WI38 (cell line): ENCODE measurements at regions not wholly inside any gene's neighbourhood (a gene's known extent, or its start where the extent isn't known, plus 50 kb on each side); places are given as distances from the start of the nearest gene placed in this dataset.

Source experiments
- H3K4me3 ChIP-seq: 2 replicates; pipeline ENCODE4 v1.5.1; 2011; ENCODE audit warnings: low read depth, mild to moderate bottlenecking, control low read depth, low read length
- TF ChIP-seq, protein P1 (sequence below): IDR thresholded peaks from 2 replicates; pipeline ENCODE4 v1.5.1; 2012; ENCODE audit warnings: low read depth, mild to moderate bottlenecking, control low read depth, low read length

DNA sequence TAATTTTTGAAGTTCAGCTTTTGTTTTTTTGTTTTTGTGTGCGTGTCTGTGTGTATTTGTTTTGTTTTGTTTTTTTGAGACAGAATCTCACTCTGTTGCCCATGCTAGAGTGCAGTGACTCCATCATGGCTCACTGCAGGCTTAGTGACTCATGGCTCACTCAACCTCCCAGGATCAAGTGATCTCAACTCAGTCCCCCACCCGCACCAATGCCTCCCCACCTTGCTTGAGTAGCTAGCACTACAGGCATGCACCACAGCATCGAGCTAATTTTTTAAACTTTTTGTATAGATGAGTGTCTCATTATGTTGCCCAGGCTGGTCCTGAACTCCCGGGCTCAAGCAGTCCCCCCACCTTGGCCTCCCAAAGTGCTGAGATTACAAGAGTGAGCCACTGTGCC is 981.4 kb downstream of the BCL11B start:
- H3K4me3 ChIP-seq: no peak overlapping the region
- TF ChIP-seq, protein P1, sequence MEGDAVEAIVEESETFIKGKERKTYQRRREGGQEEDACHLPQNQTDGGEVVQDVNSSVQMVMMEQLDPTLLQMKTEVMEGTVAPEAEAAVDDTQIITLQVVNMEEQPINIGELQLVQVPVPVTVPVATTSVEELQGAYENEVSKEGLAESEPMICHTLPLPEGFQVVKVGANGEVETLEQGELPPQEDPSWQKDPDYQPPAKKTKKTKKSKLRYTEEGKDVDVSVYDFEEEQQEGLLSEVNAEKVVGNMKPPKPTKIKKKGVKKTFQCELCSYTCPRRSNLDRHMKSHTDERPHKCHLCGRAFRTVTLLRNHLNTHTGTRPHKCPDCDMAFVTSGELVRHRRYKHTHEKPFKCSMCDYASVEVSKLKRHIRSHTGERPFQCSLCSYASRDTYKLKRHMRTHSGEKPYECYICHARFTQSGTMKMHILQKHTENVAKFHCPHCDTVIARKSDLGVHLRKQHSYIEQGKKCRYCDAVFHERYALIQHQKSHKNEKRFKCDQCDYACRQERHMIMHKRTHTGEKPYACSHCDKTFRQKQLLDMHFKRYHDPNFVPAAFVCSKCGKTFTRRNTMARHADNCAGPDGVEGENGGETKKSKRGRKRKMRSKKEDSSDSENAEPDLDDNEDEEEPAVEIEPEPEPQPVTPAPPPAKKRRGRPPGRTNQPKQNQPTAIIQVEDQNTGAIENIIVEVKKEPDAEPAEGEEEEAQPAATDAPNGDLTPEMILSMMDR: no peak

DNA sequence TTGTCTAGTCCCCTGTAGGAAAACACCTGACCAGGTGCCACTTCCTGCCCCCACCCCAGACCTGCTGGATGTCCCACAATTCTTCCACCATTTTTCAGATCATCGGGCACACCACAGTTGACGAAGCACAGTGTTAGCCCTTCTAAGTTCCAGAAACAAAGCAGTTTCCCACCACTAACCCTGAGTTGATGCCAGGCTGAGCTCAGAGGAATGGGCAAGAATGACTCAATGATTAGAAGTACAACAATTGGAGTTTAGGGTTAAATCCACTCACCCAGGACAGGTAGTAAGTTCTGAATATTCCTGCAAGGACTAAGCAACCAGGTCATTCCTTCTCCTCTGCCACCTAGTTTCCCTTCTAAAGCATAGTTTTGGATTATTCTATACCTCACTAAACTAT is 979.8 kb downstream of the BCL11B start:
- TF ChIP-seq, protein P1: no peak

DNA sequence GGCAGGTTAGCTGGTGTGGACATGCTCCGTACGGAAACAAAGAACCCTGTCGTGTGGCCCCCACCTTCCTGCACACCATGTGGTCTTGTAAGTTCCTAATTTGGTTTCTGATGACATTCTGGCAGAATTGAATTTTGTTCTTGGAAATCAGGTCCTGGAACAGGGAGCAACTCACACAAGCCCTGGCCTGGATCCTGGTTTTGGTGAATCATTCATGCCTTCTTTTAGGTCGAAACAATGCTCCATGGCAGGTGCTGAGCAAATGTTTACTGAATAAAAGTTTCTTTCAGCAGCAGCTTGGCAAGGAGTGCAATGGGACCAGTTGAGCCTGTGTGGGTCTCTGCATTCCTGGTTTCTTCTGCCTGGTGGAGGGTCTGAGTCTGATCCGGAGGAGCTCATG is 978.4 kb downstream of the BCL11B start:
- TF ChIP-seq, protein P1: no peak
- no peak overlapping the region for H3K4me3 ChIP-seq

More for the DNA sequence above, 979.8 kb downstream of the BCL11B start:
- H3K4me3 ChIP-seq: no peak overlapping the region

DNA sequence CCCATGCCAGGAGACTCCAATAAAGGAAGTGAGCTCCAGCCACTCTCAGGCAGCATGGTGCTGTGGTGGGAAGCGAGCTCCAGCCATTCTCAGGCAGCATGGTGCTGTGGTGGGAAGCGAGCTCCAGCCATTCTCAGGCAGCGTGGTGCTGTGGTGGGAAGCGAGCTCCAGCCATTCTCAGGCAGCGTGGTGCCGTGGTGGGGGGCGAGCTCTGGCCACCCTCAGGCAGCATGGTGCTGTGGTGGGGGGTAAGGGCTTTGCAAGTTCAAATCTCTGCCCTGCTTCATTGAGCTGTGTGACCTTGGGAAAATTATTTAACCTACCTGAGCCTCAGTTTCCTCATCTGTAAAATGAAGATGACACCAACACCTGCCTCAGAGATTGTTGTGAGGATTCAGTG is 975.1 kb downstream of the BCL11B start:
- H3K4me3 ChIP-seq: no peak overlapping the region
- TF ChIP-seq, protein P1: no peak

DNA sequence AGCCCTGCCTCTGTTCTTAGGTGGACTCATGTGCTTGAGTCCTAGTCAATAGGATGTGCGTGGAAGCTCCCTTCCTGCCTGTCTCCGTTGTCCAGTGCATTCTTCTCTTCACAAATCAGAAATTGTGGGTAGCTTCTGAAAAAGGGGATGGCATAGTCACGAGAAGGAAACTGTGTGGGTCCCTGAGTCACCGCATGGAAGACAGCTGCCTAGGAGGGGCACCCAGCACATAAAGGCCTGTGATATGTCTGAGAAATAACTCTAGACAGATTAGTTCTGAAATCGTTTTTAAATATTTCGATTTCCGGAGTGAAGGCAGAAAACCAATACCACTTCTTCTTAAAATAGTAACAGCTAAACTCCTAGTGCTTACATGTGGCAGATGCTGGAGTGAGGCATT is 974.4 kb downstream of the BCL11B start:
- H3K4me3 ChIP-seq: no peak overlapping the region
- TF ChIP-seq, protein P1: no peak

DNA sequence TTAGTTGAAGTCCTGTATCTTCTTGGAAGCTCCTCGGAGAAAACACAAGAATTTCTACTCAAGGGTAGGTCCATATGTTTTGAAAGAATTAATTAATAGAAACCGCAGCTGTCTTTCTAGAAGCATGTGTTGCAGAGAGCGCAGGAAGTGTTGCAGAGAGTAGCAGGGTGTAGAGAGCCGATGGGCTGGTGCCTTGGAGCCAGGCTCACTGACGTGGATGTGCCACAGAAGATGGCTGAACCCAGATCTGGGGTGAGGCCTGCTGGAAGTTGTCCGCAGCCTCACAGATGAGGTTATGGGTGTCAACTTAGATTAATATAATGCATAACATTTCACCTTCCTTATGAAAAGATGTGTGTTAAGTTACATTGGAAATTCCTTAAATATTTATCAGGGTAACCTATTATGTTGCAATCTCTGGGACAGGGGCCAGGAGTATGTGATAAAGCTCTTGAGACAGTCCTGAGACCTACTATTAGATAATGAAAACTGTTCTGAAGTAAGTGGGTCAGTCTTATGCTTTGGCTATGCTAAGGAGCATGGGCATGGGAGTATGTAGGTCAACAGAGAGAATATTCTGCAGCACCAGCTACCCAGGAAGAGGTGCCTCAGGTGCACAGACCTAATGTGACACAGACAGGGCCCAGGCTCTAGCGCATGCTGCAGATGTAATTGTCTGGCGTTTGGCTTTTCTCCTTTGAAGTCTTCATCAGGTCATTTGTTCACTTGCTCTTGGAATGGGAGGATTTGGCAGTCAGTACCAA is 973.3 kb downstream of the BCL11B start:
- TF ChIP-seq, protein P1: no peak
- H3K4me3 ChIP-seq: no peak overlapping the region

DNA sequence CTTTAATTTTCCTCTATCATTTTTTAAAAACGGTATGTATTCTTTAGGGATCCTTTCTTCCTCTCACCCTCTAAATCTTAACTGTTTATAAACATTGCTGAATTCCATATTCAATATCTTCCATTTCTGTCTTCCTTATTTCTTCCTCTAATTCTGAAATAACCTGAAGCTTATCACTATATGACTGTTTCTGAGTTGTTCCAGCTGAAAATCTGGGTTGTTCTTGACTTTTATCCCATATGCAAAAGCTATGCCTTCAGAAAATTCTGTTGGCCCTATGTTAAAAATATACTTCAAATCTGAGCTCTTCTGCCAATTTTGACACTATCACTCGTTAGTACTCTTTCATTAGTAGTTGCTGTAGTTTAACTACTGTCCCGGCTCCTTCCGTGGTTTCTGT is 970.3 kb downstream of the BCL11B start:
- TF ChIP-seq, protein P1: no peak
- no peak overlapping the region for H3K4me3 ChIP-seq
